SIG-M5 (cell line): ENCODE measurements at regions not wholly inside any gene's neighbourhood (a gene's known extent, or its start where the extent isn't known, plus 50 kb on each side); places are given as distances from the start of the nearest gene placed in this dataset.
"Not testable (repeated sequence)": the region's sequence is repeated elsewhere in the genome, so short reads cannot be mapped to it uniquely, and the experiment has no call there.

Experiments
- DNase-seq: peaks from one replicate; lab custom pipeline; 2025; lab: John Stamatoyannopoulos, UW

DNA sequence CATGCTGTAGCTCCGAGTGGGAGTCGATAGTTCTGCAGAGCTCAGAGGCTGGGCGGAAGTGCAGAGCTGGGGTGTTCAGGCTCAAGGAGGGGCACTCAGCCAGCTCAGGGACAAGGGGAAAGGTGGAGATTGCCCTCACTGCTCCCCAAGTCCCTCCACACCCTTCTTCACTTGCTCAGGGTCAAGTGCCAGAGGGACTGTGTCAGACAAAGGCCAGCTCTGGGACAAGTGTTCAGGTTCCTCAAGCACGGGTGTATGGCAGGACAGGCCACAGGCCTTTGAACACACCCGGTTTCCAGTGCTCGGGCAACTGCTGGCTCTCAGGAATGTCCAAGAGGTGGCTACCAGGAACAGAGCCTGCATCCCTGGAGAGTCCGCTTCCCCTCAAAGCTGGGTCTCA lies 293.0 kb upstream of the PODXL start:
- DNase-seq = no peak

DNA sequence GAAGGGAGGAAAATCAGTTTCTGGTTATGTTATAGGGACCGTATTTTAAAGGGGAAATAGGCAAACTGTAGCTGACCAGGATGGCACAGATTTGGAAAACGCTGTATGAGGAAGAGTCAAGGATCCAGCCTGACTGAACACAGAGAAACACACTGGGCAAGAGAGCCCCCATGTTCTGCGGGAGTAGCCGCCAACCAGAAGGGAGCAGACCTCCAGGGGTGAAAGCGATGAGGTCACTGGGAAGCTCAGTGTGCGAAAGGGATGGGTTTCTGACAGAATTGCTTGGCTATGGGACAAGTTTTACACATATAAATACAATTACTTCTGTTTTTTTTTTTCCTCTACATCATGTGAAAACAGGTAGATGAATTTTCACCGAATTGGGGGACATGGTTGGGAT lies 291.6 kb upstream of the PODXL start:
- DNase-seq = no peak

DNA sequence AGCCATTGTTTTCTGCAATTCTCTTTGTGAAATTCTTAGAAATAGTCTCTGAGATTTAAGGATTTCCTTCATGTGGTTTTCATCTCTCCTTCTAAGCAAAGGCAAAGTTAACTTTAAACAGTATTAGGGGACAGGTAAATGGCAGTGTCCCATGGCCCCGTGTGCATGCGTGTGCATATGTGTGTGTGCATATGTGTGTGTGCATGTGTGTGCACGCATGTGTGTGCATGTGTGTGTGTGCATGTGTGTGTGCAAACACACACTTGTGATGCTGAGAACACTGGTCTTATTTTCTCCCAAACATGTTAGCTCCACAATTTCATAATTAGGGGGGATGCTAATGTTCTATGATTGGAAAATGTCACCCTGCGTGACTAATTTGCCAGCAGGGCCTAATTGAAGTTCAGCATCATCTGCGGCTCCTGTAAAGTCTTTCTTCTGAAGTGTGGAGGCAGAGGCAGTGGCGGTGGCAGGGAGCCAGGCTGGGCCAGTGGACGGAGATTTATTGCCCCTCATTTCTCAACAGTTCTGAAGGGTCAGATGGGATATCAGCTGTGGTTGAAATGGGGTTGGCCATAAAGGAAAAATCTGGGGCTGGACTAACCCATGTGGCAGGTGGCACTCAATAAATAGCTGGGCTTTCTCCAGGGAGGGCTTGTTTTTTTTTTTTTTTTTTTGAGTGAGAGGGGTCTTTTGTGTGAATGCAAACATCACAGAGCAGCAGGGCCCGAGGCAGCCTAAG lies 289.3 kb upstream of the PODXL start:
- no peak for DNase-seq

DNA sequence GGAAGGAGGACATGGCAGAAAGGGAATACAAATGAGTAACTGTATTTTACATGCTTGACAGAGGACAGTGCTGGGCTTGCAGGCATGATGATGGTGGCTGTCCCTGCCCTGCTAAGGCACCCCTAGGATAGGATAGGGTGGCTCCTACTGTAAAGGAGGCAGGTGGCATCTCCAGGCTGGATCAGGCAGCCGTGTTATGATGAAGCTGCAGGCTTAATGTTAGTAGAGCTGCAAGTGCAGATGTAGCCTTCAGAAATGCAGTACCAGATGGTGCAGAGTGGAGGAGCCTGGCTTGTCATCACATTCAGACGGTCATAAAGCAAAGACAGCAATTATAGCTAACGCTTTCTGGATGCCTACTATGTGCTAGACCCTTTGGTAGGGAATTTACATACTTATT lies 287.9 kb upstream of the PODXL start:
- DNase-seq = no peak

DNA sequence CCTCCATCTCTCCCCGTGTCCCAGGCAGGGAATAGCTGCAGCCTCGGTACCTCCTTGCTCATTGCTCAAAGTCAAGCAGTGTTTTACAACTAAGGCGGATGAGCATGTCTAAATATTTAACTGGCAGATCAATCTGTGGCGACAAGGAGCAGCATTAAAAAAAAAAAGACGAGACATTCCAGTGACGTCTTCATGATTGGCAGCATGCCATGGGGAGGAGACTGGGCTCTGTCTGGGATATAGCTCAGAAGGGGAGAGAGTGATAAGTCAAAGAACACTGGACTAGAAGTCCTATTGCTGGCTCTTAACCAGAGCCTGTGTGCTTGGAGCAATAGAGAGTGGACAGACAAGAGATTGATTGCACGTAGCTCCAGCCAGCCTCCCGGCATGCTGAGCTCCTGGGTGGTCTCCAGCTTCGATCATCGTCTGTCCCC lies 287.5 kb upstream of the PODXL start:
- no peak for DNase-seq

DNA sequence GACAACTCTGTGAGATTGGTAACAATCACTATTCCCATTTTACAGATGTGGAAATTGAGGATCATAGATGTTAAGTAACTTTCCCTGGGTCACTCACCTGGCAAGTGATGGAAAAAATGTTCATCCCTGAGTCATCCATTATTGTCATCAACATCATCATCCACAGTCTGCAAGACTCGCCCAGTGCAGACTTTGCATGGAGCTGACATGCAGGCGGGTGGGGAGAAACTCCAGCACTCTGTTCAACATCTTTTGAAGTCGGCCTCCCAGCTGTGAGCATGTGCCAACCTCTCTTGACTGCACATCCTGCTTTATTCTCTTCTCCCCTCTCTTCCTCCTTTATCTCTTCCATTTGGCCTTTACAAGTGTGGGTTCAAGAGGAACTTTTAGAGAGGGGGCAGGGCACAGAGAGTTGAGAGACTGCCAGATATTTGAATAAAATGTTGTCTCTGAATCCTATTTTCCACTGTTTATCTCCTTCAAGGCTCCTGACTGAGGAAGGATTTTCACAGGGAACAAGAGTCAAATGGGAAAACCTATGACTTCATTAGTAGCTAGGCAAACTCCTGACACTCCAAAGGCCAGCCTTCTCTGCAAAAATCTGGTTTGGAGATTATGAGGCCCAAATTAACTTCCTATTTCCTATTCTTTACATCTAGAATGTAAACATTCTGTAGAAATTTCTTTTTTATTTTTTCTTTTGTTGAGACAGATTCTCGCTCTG lies 283.7 kb upstream of the PODXL start:
- DNase-seq = no peak

DNA sequence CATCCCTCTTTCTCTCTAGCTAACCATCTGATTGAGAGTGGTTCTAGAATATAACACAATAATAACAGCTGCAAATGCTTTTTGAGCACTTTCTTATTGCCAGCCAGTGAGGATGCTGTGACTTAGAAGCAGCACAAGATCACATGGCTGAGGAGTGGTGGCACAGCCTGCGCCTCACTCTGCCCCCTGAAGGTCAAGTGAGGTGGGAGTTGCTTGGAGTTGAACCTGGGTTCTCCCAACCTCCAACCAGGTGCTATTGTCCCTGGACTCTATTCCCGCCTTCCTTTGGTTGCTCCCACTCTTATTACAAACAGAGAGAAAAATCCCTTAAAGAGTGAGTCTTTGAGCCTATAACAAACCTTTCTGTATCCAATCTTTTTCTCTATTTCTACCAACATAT lies 280.3 kb upstream of the PODXL start:
- no peak for DNase-seq

DNA sequence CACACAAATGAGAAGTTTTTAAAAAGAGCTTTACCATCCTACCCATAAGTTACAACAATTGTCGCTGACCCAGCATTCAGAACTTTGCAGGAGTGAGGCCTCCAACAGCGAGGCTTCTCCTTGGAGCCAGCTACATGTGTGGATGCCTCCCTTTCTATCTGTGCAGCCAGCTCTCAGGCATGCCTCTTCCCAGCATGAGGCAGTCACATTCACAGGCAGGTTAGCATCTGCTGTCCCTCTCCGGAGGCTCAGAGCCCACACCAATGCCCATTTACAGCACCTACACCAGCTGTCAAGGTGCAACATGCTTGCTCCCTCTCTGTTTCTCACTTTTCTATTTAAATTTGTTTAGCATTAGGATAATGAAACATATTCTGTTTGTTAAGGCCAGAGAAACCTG lies 278.7 kb upstream of the PODXL start:
- no peak for DNase-seq

DNA sequence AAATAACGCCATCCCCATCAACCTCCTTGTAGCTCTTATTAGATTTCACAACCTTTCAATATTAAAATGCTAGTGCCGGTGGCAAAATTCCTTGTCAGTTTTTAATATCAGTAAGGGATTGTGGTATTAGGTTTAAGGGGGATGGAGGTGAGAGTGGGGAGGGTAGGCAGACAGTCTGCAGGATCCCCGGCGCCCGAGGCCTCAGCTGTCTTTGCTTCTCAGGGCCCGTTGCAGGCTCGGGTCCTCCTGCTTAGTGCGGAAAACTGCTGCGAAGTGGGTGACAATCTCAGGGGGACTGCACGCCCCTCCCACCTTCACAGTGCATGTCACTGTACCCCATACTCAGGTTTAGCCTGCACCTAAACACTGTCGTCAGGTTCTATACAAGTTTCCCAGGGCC lies 274.3 kb upstream of the PODXL start:
- DNase-seq = no peak

DNA sequence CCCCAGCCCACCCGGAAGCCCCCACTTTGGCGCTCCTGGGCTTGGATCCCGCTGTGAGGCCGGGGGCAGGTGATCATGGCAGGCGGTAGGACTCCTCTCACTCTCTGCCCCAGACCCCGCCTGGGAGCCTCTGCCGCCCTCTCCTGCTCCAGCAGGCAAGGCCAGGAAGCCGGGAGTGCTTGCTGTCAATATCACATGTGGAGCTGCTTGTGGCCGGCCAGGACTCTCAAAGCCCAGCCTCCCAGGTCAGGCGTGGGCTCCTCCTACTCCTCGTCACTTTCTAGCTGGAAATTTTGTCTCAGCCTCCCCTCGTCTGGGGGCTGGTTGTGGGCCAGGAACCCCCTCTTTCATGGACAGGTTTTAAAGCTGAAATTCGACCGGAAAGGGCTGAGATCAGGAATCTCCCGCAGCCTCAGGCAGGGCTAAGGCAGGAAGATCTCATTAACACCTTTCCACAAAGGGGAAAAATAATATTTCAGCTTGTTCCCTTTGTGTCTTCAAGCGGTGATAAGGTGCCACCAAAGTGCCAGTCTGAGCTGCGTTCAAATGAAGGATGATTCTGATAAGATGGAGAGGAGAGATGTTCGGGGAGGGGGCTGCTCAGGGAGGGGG lies 273.6 kb upstream of the PODXL start:
- no peak for DNase-seq

DNA sequence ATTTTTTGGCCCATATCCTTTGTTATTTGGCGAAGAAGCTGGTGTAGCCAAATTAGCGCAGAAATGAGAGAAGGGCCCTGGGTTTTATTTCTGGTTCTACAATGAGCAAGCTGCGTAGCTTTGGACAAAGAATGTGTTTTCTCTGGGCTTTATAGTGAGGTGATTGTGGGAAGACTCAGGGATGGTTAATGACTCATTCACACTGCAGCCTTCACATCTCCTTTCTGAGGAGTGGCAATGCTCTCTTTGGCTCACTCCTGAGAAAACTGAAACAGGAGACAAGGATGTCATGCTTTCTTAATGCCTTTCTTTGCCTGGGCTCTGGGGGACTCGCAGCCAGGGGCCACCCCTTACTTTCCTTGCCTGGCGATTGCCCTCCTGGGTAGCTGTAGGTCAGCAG lies 271.0 kb upstream of the PODXL start:
- DNase-seq = no peak

DNA sequence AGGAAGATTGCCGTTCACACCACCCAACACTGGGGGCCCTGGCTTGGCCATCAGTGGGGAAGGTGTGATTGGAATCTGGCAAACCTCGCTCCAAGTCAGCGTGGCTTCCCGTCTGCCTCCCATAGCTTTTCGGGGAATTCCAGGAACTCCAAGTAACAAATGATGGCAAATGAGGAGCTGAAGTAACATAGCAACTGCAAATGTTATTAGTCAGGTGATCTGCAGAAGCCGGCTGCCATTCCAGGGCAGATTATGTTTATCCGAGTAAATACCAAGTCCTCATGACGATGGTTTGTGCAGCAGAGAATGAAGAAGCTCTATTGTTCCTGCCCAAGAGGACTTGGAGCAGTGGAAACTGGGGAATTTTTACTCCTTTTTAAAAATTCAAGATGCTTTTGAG lies 270.5 kb upstream of the PODXL start:
- DNase-seq = no peak

DNA sequence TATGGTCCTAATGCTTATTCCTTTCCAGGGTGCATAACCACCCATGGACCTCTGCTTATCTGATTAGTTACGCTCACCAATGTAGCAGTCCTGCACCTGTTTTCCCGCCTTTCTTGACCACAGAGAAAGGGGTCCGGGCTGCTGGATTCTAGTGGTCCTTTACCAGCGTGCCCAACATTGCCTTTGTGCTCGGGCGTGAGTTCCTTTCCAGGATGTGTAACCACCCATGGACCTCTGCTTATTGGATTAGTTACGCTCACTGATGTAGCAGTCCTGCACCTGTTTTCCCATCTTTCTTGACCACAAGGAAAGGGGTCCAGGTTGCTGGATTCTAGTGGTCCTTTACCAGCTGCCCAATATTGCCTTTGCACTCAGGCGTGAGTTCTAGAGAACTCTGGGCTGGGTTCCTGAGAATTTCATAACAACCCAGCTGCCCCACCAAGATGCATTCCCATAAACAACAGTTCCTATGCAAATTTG lies 267.6 kb upstream of the PODXL start:
- DNase-seq = not testable (repeated sequence)

DNA sequence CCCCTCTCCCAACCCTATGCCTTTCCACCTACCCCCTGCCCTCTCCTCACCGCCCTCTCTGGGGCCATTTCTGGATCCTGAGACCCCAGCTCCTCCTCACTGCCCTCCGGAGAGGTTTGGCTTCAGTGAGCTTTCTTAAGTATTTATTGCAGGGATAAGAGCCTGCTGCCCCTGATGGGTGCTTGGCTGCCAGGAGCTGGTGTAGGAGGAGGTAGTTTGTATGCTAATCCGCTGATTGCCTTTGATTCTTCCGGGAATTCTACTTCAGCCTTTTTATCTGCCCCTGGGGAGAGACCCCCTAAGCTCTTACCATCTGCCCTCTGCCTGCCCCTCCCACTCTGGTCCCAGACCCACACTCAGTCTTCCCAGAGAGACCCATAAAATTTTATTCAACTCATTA lies 263.5 kb upstream of the PODXL start:
- DNase-seq = no peak

DNA sequence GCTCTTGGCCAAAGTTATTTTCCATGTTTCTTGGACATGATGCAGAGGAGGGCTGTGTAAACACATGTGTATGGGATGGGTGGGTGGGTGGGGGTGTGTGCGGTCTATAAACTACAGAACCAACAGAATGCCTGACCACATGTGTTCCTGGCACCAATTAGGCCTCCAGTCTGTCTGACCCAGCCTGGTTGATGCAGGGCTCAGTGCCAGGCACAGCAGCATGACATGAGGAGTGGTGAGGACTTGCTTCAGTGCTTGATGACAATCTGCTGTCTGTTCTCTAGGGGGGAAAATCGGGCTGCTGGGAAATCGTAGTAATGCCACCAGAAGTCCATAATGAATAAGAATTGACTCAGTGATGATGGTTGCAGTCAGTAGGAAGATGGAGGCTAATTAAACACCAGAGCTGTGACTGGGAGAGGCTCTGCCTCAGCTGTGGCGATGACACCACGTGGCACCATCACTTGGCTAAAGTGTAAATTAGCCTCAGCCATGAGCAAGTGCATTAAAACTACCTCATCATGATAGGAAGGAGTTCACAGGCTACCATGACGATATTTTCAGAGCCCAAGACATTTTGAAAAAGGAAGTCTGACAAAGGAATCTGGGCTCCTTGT lies 260.1 kb upstream of the PODXL start:
- no peak for DNase-seq

DNA sequence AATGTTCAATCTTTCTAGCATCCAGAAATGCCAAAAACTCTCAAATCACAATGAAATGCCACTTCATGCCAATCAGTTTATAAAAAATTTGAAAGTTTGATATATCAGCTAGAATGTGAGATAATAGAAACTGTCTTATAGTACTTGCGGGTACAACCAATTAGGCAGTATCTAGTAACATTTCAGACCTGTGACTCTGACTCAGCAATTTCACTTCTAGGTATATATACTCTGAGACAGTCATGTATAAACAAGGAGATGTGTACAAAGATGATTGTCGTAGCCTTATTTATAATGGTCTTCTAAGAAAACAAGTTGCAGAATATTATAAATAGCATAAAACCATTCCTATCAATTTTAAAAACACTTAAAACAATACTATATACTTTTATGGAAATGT lies 252.3 kb upstream of the PODXL start:
- DNase-seq = no peak

DNA sequence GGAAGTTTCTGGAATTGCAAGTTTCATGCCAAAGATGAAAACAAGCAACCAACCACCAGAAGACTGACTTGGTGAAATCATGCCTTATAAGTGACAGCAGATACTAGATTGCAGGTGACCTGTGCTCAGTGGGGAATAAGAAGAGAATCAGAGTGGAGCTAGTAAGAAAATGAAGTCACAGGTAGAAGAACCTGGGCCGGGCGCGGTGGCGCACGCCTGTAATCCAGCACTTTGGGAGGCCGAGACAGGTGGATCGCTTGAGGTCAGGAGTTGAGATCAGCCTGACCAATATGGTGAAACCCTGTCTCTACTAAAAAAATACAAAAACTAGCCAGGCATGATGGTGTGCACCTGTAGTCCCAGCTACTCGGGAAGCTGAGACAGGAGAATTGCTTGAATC lies 251.7 kb upstream of the PODXL start:
- DNase-seq = not testable (repeated sequence)

DNA sequence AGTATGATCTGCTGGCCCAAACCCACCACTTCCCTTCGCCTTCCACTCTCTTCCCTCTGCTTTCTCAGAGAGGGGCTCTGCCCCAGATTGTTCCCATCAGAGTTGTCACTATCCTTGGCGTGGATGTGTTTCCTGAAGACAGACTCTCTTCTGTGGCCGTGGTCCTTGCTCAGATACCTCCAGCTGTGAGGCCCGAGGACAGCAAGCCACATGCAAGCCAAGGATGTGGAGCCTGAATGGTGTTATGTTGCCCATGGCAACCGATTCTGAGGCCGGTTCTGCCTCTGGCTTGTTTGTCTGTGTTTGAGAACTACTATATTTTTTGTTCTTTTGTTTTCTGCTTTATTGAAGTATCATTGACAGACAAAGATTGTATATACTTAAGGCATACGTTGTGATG lies 247.4 kb upstream of the PODXL start:
- DNase-seq = no peak

DNA sequence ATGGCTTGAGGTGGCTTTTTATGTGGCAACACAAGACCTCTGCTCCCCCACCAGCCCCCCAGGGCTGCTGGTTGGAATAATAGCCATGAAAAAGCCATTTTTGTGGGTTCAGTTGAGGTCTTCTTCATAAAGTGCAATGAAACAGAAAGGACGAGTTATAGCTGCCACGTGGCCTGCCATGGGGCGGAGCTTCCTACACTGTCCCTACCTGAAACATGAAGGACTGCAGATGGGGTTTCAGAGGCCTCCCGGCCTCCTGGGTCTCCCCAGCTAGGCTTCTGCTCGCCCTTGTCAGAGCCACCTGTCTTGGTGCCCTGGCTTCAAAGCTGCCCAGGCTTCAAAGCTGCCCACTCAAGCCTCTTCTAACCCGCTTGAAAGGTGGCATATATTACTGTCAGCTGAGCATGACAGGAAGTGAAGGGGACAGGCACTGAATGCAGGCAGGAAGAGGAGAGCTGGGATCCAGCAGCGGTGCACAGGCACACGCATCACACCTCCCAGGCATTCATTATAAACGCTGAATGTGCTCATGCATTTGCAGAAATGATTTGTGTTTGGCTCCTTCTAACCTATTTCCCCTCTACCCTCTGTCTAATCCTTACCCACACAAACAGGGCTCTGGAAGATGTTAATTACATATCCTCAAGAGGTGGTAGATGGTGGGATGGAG lies 245.9 kb upstream of the PODXL start:
- no peak for DNase-seq

DNA sequence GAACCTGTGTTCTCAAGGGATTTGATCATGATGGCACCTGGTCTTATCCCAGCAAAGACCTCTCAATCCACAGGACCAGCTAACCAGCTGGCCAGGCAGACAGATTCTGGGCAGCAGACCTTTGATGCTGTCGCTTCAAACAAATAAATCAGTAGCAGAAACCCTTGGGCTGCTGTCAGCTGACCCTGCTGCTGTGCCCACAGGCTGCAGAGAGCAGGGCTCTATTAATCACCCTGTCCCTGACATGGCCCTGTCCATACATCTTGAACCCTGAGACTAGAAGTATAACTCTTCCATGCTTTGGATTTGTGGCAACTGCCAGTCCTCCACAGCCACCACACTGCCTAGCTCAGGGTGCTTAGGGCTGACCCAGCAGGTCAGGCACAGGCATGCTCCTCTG lies 244.1 kb upstream of the PODXL start:
- no peak for DNase-seq

DNA sequence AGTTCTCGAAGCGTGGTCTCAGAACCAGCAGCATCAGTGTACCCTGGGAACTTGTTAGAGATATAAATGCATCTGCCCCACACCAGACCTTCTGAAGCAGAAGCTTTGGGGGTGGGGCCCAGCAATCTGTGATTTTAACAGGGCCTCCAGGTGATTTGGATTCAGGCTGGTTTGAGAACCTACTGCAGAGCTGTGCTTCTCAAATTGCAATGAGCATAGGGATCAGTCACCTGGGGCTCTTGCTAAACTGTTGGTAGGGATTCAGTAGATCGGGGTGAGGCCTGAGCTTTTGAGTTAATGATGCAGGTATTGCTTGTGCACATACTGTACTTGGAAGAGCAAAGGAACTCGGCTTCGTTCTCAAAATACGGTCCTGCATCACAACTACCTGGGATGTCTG lies 243.6 kb upstream of the PODXL start:
- no peak for DNase-seq

DNA sequence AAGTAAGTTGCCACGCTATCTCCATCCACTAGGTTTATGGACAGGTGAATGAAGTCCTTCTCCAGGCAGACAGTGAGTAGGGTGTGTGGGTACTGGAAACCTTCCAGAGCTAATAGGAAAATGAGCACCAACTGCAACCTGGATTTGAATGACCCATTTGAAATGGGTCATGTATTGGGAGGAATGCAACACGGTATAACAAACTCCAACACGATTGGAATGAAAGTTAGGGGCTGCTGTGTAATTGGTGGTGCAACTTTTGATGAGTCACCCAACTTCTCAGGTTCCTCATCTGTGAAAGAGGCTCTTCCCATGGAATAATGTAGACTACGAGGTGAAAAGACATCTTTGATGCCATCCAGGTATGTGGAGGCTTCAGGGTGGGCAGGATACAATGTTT lies 241.4 kb upstream of the PODXL start:
- DNase-seq = no peak
